AG04450 (cell line): ENCODE measurements at regions not wholly inside any gene's neighbourhood (a gene's known extent, or its start where the extent isn't known, plus 50 kb on each side); places are given as distances from the start of the nearest gene placed in this dataset.

Experiments used
- CTCF ChIA-PET: fragments of 300-600, 350-600 bp; formaldehyde crosslinking; extraction: SDS; loops from one replicate; lab custom pipeline; 2022; ENCODE audit warnings: antibody characterized with exemption, inconsistent platforms; lab: Charles Lee
- POLR2A ChIA-PET: fragments of 350-600 bp; formaldehyde crosslinking; extraction: SDS; loops from one replicate; lab custom pipeline; 2021; ENCODE audit warnings: antibody characterized with exemption, inconsistent platforms; lab: Yijun Ruan, JAX
- DNase-seq: peaks from one replicate; pipeline ENCODE4 v3.0.0-alpha.2; 2011; ENCODE audit warnings: low read depth, low spot score
- H3K27ac ChIP-seq: one replicate; pipeline ENCODE4 v1.5.1; 2012; ENCODE audit warnings: low read depth, low read length, control low read depth
- H3K27me3 ChIP-seq: one replicate; pipeline ENCODE4 v1.6.0; 2012; ENCODE audit warnings: low read length; ENCODE audit not compliant: control insufficient read depth, insufficient read depth
- H3K4me3 ChIP-seq: 2 replicates; pipeline ENCODE4 v1.5.1; 2011; ENCODE audit warnings: mild to moderate bottlenecking, low read depth, low read length, control low read depth
- H3K9me3 ChIP-seq: 2 replicates; pipeline ENCODE4 v1.5.1; 2012; ENCODE audit warnings: low read length; ENCODE audit not compliant: control insufficient read depth, insufficient read depth
- CTCF ChIP-seq: IDR thresholded peaks from 2 replicates; pipeline ENCODE4 v1.5.1; 2011; ENCODE audit warnings: low read depth, low read length, control low read depth, inconsistent platforms

- Histone ChIP-seq H3K9me3 (no peaks in the 10 kb centered on the region), H3K27ac (no peak overlapping the region), H3K27me3 (peaks cover 4% of the 10 kb centered on the region), H3K4me3 (no peak overlapping the region)
- no peak for TF ChIP-seq CTCF
- CTCF ChIA-PET, result interaction anchor here (1.1 to 6.0 kb wide), 2 partner anchors 12 to 89 kb away, joined by 8 to 62 read pairs; no protein-coding TSS in a partner anchor
- POLR2A ChIA-PET, result no interaction called here
- no peak for DNase-seq
Measured at GRCh38 chr5:32501071-32502002, 56.8 kb upstream of the ZFR start.

- no peak overlapping the region for H3K27ac ChIP-seq
- no peak for TF ChIP-seq CTCF
- ChIA-PET POLR2A (no interaction called here), CTCF (interaction anchor here (6.0 kb wide), 1 partner anchor 11 kb away, joined by 62 read pairs; no protein-coding TSS in a partner anchor)
- no peaks in the 10 kb centered on the region for H3K9me3 ChIP-seq
- no peak overlapping the region for H3K4me3 ChIP-seq
- H3K27me3 ChIP-seq, result peaks cover 5% of the 10 kb centered on the region
- DNase-seq, result no peak
Measured at GRCh38 chr5:32500181-32500580, 55.6 kb upstream of the ZFR start.

GRCh38 chr5:32499261-32499660 lies 54.7 kb upstream of the ZFR start:
- Histone ChIP-seq H3K4me3 (no peak overlapping the region), H3K27me3 (peaks cover 5% of the 10 kb centered on the region)
- CTCF ChIA-PET, result interaction anchor here (1.7 to 6.0 kb wide), 2 partner anchors 10 to 91 kb away, joined by 22 to 62 read pairs; no protein-coding TSS in a partner anchor

GRCh38 chr5:32498484-32498883 lies 53.9 kb upstream of the ZFR start:
- ChIA-PET CTCF (interaction anchor here (1.7 to 6.0 kb wide), 2 partner anchors 9 to 92 kb away, joined by 22 to 62 read pairs; no protein-coding TSS in a partner anchor), POLR2A (no interaction called here)
- no peak overlapping the region for H3K4me3 ChIP-seq
- H3K9me3 ChIP-seq, result no peaks in the 10 kb centered on the region
- TF ChIP-seq CTCF, result no peak
- H3K27me3 ChIP-seq, result peaks cover 5% of the 10 kb centered on the region
- no peak for DNase-seq
- H3K27ac ChIP-seq, result no peak overlapping the region

More at GRCh38 chr5:32499261-32499660, 54.7 kb upstream of the ZFR start:
- Histone ChIP-seq H3K27ac (no peak overlapping the region), H3K9me3 (no peaks in the 10 kb centered on the region)
- no peak for DNase-seq
- TF ChIP-seq CTCF, result no peak
- POLR2A ChIA-PET, result no interaction called here

- POLR2A ChIA-PET, result no interaction called here
- H3K27me3 ChIP-seq, result peaks cover 5% of the 10 kb centered on the region
- CTCF ChIA-PET, result interaction anchor here (3.7 kb wide), 1 partner anchor 94 kb away, joined by 24 read pairs; no protein-coding TSS in a partner anchor
- no peak for DNase-seq
- H3K9me3 ChIP-seq, result no peaks in the 10 kb centered on the region
- no peak overlapping the region for H3K27ac ChIP-seq
- H3K4me3 ChIP-seq, result no peak overlapping the region
- TF ChIP-seq CTCF, result no peak
Measured at GRCh38 chr5:32496104-32496503, 51.6 kb upstream of the ZFR start.
